Liver (tissue), 8 donors: ENCODE measurements at regions not wholly inside any gene's neighbourhood (a gene's known extent, or its start where the extent isn't known, plus 50 kb on each side); places are given as distances from the start of the nearest gene placed in this dataset.

Experiments used
- DNase-seq: peaks from one replicate; pipeline ENCODE4 v3.0.0-alpha.2; 2017; ENCODE audit warnings: low spot score
- H3K27ac ChIP-seq, 2 donors: one replicate each; pipeline ENCODE4 v1.7.0; 2013; ENCODE audit warnings: inconsistent platforms in 2 of 2, low read length in 2 of 2, control low read depth in 1 of 2, low read depth in 1 of 2, mild to moderate bottlenecking in 1 of 2
- H3K27me3 ChIP-seq, 4 donors: one replicate each; pipeline versions ENCODE4 v1.6.1 to v1.7.0; 2013; ENCODE audit warnings: low read length in 3 of 4, inconsistent platforms in 1 of 4, mild to moderate bottlenecking in 1 of 4, moderate library complexity in 1 of 4; ENCODE audit not compliant: control insufficient read depth in 4 of 4, insufficient read depth in 4 of 4
- H3K36me3 ChIP-seq, 4 donors: one replicate each; pipeline versions ENCODE4 v1.6.1 to v1.7.0; 2013; ENCODE audit warnings: low read length in 3 of 4, mild to moderate bottlenecking in 3 of 4, low read depth in 1 of 4, moderate library complexity in 1 of 4; ENCODE audit not compliant: control insufficient read depth in 4 of 4, insufficient read depth in 3 of 4
- H3K4me1 ChIP-seq, 4 donors: one replicate each; pipeline versions ENCODE4 v1.6.1 to v1.7.0; 2013; ENCODE audit warnings: low read length in 3 of 4, mild to moderate bottlenecking in 3 of 4, moderate library complexity in 1 of 4; ENCODE audit not compliant: control insufficient read depth in 4 of 4, insufficient read depth in 4 of 4
- H3K4me3 ChIP-seq, 3 donors: one replicate each; pipeline versions ENCODE4 v1.6.1 to v1.7.0; 2013; ENCODE audit warnings: low read length in 3 of 3, control low read depth in 1 of 3, low read depth in 1 of 3, mild to moderate bottlenecking in 1 of 3
- H3K9ac ChIP-seq, 2 donors: one replicate each; pipeline ENCODE4 v1.7.0; 2013; ENCODE audit warnings: low read length in 2 of 2, mild to moderate bottlenecking in 2 of 2, moderate library complexity in 2 of 2, control low read depth in 1 of 2, low read depth in 1 of 2
- H3K9me3 ChIP-seq, 4 donors: one replicate each; pipeline versions ENCODE4 v1.6.1 to v1.7.0; 2013; ENCODE audit warnings: low read length in 3 of 4; ENCODE audit not compliant: control insufficient read depth in 4 of 4
- ATF3 ChIP-seq: IDR thresholded peaks from 2 replicates; pipeline ENCODE4 v1.6.1; 2016; ENCODE audit warnings: antibody characterized with exemption
- CTCF ChIP-seq: fragments of 150-350 bp; IDR thresholded peaks from 2 replicates; pipeline ENCODE4 v1.5.1; 2017; ENCODE audit warnings: improper control_type of control experiment, low read depth, low read length; ENCODE audit not compliant: missing input control
- EGR1 ChIP-seq, 2 donors: IDR thresholded peaks; 2 replicates each; pipeline ENCODE4 v1.6.1; 2016 to 2018; ENCODE audit warnings: antibody characterized with exemption in 2 of 2, low read depth in 2 of 2
- FOXA1 ChIP-seq: IDR thresholded peaks from 2 replicates; pipeline ENCODE4 v1.6.1; 2016; ENCODE audit warnings: antibody characterized with exemption
- FOXA2 ChIP-seq: IDR thresholded peaks from 2 replicates; pipeline ENCODE4 v1.6.1; 2016; ENCODE audit warnings: antibody characterized with exemption
- GABPA ChIP-seq, 2 donors: IDR thresholded peaks in 1 of 2; conservative IDR thresholded peaks in 1 of 2; 2 replicates each; pipeline ENCODE4 v1.6.1; 2016; ENCODE audit warnings: antibody characterized with exemption in 2 of 2, mild to moderate bottlenecking in 1 of 2, moderate library complexity in 1 of 2
- HNF4A ChIP-seq, 2 donors: conservative IDR thresholded peaks; 2 replicates each; pipeline ENCODE4 v1.6.1; 2016; ENCODE audit warnings: antibody characterized with exemption in 2 of 2, mild to moderate bottlenecking in 2 of 2
- HNF4G ChIP-seq: IDR thresholded peaks from 2 replicates; pipeline ENCODE4 v1.6.1; 2016; ENCODE audit warnings: antibody characterized with exemption
- JUND ChIP-seq, 2 donors: IDR thresholded peaks; 2 replicates each; pipeline ENCODE4 v1.6.1; 2016; ENCODE audit warnings: antibody characterized with exemption in 2 of 2
- NR2F2 ChIP-seq: IDR thresholded peaks from 2 replicates; pipeline ENCODE4 v1.6.1; 2016; ENCODE audit warnings: antibody characterized with exemption
- RAD21 ChIP-seq, 2 donors: IDR thresholded peaks; 2 replicates each; pipeline ENCODE4 v1.6.1; 2016; ENCODE audit warnings: antibody characterized with exemption in 2 of 2, mild to moderate bottlenecking in 2 of 2
- REST ChIP-seq: IDR thresholded peaks from 2 replicates; pipeline ENCODE4 v1.6.1; 2016; ENCODE audit warnings: antibody characterized with exemption, mild to moderate bottlenecking
- RXRA ChIP-seq, 2 donors: IDR thresholded peaks; 2 replicates each; pipeline ENCODE4 v1.6.1; 2017 to 2018; ENCODE audit warnings: antibody characterized with exemption in 2 of 2, mild to moderate bottlenecking in 1 of 2
- SP1 ChIP-seq: IDR thresholded peaks from 2 replicates; pipeline ENCODE4 v1.6.1; 2018; ENCODE audit warnings: antibody characterized with exemption, mild to moderate bottlenecking
- TAF1 ChIP-seq: conservative IDR thresholded peaks from 2 replicates; pipeline ENCODE4 v1.6.1; 2016; ENCODE audit warnings: antibody characterized with exemption, mild to moderate bottlenecking
- YY1 ChIP-seq: IDR thresholded peaks from 2 replicates; pipeline ENCODE4 v1.6.1; 2016; ENCODE audit warnings: antibody characterized with exemption, mild to moderate bottlenecking
- ZBTB33 ChIP-seq: IDR thresholded peaks from 2 replicates; pipeline ENCODE4 v1.6.1; 2016; ENCODE audit warnings: antibody characterized with exemption
- WGBS: extraction: QIAGEN DNeasy Blood & Tissue Kit; methylation state at CpG from one replicate; pipeline ENCODE4 v1.1.7; 2013; 5-methylcytosine and 5-hydroxymethylcytosine counted together
- donor health status: healthy.
- donor health status: healthy.
- donor health status: healthy.
- donor health status: healthy.
- donor health status: healthy.

- Histone ChIP-seq H3K27me3 (no peaks in the 10 kb centered on the region), H3K27ac (no peak overlapping the region), H3K36me3 (no peaks in the 10 kb centered on the region), H3K4me3 (no peak overlapping the region), H3K9me3 (peaks cover 0 to 11% (median 0%) of the 10 kb centered on the region in 4 donors), H3K4me1 (no peaks in the 10 kb centered on the region), H3K9ac (no peak overlapping the region)
- 91% methylated on average over 11 of the region's 11 CpGs for WGBS
- no peak for DNase-seq
- TF ChIP-seq SP1 (no peak), RAD21 (IDR thresholded peaks at IDR 0.05) (no peak), JUND (IDR thresholded peaks at IDR 0.05) (no peak), YY1 (no peak), TAF1 (no peak), FOXA2 (no peak), GABPA (IDR thresholded peaks at IDR 0.05 in 1 of 2, conservative IDR thresholded peaks at IDR 0.05 in 1 of 2) (no peak), NR2F2 (no peak), HNF4G (no peak), HNF4A (conservative IDR thresholded peaks at IDR 0.05) (no peak), EGR1 (IDR thresholded peaks at IDR 0.05; ENCODE audit: low read depth in 2 of 2) (no peak), RXRA (IDR thresholded peaks at IDR 0.05) (no peak), FOXA1 (no peak), ATF3 (no peak), ZBTB33 (no peak), CTCF (no peak), REST (no peak)
Measured at GRCh38 chr2:82256983-82257632, 1952.6 kb upstream of the LRRTM1 start.
